ENCODE measurements at regions not wholly inside any gene's neighbourhood (a gene's known extent, or its start where the extent isn't known, plus 50 kb on each side); places are given as distances from the start of the nearest gene placed in this dataset.
"Not testable (repeated sequence)": the region's sequence is repeated elsewhere in the genome, so short reads cannot be mapped to it uniquely, and the experiment has no call there.

DNA sequence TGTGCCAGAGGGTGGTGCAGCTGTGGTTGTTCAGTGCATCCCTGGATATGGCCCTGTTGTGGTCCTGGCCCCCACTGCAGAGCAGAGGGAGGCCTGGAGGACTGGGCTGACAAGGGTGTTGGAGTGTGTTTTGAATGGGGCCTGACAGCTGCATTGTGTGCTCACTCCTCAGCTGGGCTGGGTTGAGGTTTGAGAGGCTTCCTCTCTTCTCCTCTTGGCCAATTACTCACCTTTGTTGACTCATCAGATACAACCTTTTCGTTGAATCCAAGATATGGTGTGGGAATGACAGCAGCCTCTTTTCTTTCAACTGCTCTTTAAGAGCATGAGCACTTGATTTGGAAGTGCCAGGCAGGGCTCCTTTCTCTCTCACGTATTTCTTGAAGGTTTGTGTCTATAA is 228.5 kb upstream of the COBL start (continued):
- TF ChIP-seq ZNF221 (tag by site-specific recombination; IDR thresholded peaks at IDR 0.05; ENCODE audit: borderline replicate concordance) (no peak), BCL6B (tag by site-specific recombination; IDR thresholded peaks at IDR 0.05) (no peak), MZF1 (tag by site-specific recombination; IDR thresholded peaks at IDR 0.05; ENCODE audit: borderline replicate concordance) (no peak), KLF7 (tag by site-specific recombination; IDR thresholded peaks at IDR 0.05; ENCODE audit: borderline replicate concordance) (no peak), ZNF133 (tag by site-specific recombination; IDR thresholded peaks at IDR 0.05) (no peak), TRIM28 (IDR thresholded peaks at IDR 0.05; ENCODE audit: borderline replicate concordance, low read length) (no peak)

GRCh38 chr7:51543801-51544553 is 227.4 kb upstream of the COBL start:
- Histone ChIP-seq H3K9me3 (ENCODE audit: control insufficient read depth, insufficient read depth, low read depth, low read length) (no peaks in the 10 kb centered on the region), H3K36me3 (ENCODE audit: control insufficient read depth in 2 of 2, insufficient read depth in 1 of 2, low read length in 2 of 2) (no peaks in the 10 kb centered on the region), H3K4me3 (ENCODE audit: low read depth, low read length) (no peak overlapping the region), H3K27ac (ENCODE audit: extremely low read depth, low read depth, low read length) (no peak overlapping the region; the same call in 1 of the 2 replicates), H3K4me1 (ENCODE audit: control insufficient read depth, insufficient read depth, low read length) (no peaks in the 10 kb centered on the region)
- CTCF ChIA-PET = interaction anchor here (0.6 kb wide), 1 partner anchor 1066 kb away, joined by 3 read pairs; no protein-coding TSS in a partner anchor
- POLR2A ChIA-PET = no interaction called here
- no peak for TF ChIP-seq ZNF24 (tag by site-specific recombination; IDR thresholded peaks at IDR 0.05)
- peak; percentile 27; the same call in 1 of the 2 replicates for TF ChIP-seq ZIC2 (tag by site-specific recombination; IDR thresholded peaks at IDR 0.05)
- TF ChIP-seq ZNF792 (tag by site-specific recombination; IDR thresholded peaks at IDR 0.05) = no peak
- TF ChIP-seq ZNF157 (tag by site-specific recombination; IDR thresholded peaks at IDR 0.05) = no peak
- TF ChIP-seq ZEB2 (tag by site-specific recombination; IDR thresholded peaks at IDR 0.05) = no peak

DNA sequence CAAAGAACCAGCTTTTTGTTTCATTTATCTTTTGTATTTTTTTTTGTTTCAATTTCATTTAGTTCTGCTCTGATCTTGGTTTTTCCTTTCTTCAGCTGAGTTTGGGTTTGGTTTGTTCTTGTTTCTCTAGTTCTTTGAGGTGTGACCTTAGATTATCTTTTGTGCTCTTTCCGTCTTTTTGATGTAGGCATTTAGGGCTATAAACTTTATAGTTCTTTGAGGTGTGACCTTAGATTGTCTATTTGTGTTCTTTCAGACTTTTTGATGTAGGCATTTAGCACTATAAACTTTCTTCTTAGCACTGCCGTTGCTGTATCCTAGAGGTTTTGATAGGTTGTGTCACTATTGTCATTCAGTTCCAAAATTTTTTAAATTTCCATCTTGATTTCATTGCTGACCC is 224.3 kb upstream of the COBL start:
- H3K4me1 ChIP-seq (ENCODE audit: control insufficient read depth, insufficient read depth, low read length); H3K4me3 ChIP-seq (ENCODE audit: low read depth, low read length); H3K9me3 ChIP-seq (ENCODE audit: control insufficient read depth, insufficient read depth, low read depth, low read length); H3K27ac ChIP-seq (ENCODE audit: extremely low read depth, low read depth, low read length); POLR2A ChIA-PET; H3K36me3 ChIP-seq (ENCODE audit: control insufficient read depth in 2 of 2, insufficient read depth in 1 of 2, low read length in 2 of 2): not testable (repeated sequence)
- CTCF ChIA-PET = interaction anchor here (0.7 kb wide), 1 partner anchor 99 kb away, joined by 4 read pairs; no protein-coding TSS in a partner anchor

DNA sequence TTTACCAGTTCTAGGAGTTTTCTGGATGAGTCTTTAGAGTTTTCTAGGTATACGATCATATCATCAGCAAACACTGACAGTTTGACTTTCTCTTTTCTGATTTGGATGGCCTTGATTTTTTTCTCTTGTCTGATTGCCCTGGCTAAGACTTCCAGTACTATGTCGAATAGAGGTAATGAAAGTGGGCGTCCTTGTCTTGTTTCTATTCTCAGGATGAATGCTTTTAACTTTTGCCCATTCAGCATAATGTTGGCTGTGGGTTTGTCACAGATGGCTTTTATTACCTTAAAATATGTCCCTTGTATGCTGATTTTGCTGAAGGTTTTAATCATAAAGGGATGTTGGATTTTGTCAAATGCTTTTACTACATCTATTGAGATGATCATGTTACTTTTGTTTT is 223.2 kb upstream of the COBL start:
- Histone ChIP-seq H3K27ac (ENCODE audit: extremely low read depth, low read depth, low read length) (no peak overlapping the region), H3K36me3 (ENCODE audit: control insufficient read depth in 2 of 2, insufficient read depth in 1 of 2, low read length in 2 of 2) (no peaks in the 10 kb centered on the region), H3K9me3 (ENCODE audit: control insufficient read depth, insufficient read depth, low read depth, low read length) (no peaks in the 10 kb centered on the region), H3K4me3 (ENCODE audit: low read depth, low read length) (no peak overlapping the region), H3K4me1 (ENCODE audit: control insufficient read depth, insufficient read depth, low read length) (no peaks in the 10 kb centered on the region)
- ChIA-PET CTCF (no interaction called here), POLR2A (no interaction called here)
- no peak for TF ChIP-seq ZNF140 (tag by site-specific recombination; IDR thresholded peaks at IDR 0.05)

DNA sequence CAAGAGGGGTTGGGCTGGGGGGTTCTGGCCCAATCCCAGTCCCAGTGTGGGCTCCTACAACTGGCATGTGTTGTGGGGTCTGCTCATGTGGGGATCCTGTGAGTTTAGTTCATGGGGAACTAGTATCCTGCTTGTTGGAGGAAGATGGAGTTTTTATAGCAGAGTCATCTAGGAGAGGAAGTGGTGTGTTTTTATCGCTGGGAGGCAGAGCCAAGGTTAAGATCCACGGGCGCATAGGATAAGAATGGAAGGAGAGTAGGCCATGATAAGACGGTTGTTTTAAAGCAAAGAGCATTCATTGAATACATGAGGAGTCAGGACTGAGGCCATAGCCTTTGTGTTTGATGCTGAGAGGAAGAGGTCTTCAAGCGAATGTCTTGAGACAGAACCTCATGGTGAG is 211.6 kb upstream of the COBL start:
- no peak for TF ChIP-seq OSR2 (tag by site-specific recombination; IDR thresholded peaks at IDR 0.05)
- ChIA-PET CTCF (no interaction called here), POLR2A (no interaction called here)
- Histone ChIP-seq H3K27ac (ENCODE audit: extremely low read depth, low read depth, low read length) (no peak overlapping the region), H3K4me1 (ENCODE audit: control insufficient read depth, insufficient read depth, low read length) (no peaks in the 10 kb centered on the region), H3K9me3 (ENCODE audit: control insufficient read depth, insufficient read depth, low read depth, low read length) (no peaks in the 10 kb centered on the region), H3K4me3 (ENCODE audit: low read depth, low read length) (no peak overlapping the region), H3K36me3 (ENCODE audit: control insufficient read depth in 2 of 2, insufficient read depth in 1 of 2, low read length in 2 of 2) (no peaks in the 10 kb centered on the region)

All from HEK293 (cell line).